Skin of body (tissue), 1 donor: ENCODE measurements at regions not wholly inside any gene's neighbourhood (a gene's known extent, or its start where the extent isn't known, plus 50 kb on each side); places are given as distances from the start of the nearest gene placed in this dataset.
"Not testable (repeated sequence)": the region's sequence is repeated elsewhere in the genome, so short reads cannot be mapped to it uniquely, and the experiment has no call there.

ENCODE experiments used
- DNase-seq: peaks from one replicate; lab custom pipeline; 2025; lab: John Stamatoyannopoulos, UW

DNA sequence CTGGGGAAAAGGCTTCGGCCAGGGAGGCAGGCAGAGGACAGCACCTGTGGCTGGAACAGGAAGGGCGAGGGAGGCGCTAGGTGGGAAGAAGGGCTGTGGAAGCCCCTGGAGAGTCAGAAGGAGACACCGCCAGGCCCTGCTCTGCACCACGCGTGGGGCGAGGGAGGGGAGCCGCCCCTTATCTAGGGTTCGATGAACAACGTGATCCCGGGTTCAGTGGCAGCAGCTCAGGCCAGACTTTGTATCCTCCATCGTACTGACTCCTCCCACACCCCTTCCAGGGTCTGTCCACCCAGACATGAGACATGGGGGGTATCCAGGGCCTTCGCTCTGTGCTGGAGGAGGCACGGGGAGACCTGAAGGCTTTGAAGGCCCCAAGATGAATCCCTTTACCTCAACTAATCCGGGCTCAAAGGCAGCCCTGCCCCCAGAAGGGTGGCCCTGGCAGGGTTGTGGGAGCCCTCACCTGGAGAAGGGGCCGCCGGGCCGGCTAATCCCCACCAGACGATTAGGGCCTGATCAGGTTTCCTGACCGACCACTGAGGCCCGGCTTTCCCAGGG is 110.8 kb downstream of the PDGFA start:
- DNase-seq, result no peak

GRCh38 chr7:409339-410281 is 110.0 kb downstream of the PDGFA start:
- DNase-seq, result no peak

GRCh38 chr7:410395-410910 is 109.2 kb downstream of the PDGFA start:
- no peak for DNase-seq

DNA sequence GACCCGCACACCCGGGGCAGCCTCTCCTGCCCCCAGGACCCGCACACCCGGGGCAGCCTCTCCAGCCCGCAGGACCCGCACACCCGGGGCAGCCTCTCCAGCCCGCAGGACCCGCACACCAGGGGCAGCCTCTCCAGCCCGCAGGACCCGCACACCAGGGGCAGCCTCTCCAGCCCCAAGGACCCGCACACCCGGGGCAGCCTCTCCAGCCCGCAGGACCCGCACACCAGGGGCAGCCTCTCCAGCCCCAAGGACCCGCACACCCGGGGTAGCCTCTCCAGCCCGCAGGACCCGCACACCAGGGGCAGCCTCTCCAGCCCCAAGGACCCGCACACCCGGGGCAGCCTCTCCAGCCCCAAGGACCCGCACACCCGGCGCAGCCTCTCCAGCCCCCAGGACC is 108.5 kb downstream of the PDGFA start:
- not testable (repeated sequence) for DNase-seq

DNA sequence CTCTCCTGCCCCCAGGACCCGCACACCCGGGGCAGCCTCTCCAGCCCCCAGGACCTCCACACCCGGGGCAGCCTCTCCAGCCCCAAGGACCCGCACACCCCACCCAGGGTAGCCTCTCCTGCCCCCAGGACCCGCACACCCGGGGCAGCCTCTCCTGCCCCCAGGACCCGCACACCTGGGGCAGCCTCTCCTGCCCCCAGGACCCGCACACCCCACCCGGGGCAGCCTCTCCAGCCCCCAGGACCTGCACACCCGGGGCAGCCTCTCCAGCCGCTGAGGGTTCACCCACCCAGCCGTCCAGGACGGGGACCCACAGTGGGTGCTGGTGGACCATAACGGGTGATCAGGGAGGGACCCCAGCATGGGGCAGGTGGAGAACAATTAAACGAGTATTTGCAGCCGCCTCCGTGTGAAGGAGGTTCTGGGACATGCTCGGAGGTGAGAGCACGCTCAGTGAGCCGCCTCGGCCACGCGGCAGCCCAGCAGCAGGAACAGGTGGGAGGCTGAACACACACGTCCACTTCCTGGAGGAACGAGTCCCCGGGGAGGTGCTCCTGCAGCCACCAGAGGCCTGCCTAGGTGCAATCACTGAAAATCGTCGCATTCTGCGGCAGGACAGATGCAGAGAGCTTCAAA is 107.9 kb downstream of the PDGFA start:
- DNase-seq, result no peak

DNA sequence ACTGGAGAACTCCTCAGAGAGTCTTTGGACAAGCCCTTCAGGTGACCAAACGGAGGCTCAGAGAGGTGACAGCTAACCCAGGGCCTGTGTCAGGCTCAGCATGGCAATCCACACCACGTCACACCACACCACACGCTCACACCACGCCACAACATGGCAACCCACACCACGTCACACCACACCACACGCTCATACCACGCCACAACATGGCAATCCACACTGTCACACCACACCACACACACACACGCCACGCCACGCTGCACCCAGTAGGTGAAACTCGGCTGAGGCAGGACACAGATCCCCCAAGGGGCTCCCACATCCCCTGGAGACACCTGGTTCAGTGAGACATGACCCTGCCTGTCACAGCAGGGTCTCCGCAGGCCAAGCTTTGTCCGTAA is 107.3 kb downstream of the PDGFA start:
- no peak for DNase-seq

- no peak for DNase-seq
Measured at GRCh38 chr7:414681-415560, 104.7 kb downstream of the PDGFA start.

DNA sequence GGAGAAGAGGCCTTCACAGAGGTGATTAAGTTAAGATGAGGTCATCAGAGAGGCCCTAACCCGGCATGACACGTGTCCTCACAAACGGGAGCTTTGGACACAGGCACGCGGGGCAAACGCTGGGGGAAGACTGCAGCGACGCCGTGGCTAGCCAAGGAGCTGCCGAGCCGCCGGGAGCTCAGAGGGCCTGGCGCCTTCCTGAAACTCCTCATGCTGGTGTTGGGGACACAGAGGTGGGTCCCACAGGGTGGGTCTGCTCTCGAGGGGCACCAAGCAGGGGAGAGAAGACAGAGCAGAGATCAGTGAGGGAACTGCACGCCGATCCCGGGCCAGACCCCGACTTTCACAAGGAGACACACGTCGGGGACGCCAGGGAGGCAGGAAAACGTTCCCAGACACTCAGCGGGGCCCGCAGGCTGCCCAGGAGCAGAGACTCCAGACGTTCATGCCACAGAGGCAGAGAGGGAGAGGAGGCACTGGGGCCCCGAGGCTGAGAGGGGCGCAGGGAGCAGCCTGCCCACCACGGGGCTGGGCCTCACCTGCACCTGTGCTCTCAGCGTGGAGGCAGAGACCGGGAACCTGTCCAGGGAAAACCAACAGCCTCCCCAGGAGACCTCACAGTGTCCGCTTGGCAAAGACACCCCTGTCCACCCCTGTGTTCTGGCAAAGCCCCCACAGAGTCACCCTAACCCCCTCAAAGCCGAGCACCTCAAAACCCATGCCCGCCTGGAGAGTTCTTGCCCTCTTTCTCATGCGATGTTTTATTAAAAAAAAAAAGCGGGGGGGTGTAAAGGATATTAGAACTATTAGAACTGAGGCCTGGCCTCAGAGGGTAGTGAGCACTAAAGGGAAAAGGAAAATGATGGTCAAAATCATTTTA is 103.8 kb downstream of the PDGFA start:
- no peak for DNase-seq

DNA sequence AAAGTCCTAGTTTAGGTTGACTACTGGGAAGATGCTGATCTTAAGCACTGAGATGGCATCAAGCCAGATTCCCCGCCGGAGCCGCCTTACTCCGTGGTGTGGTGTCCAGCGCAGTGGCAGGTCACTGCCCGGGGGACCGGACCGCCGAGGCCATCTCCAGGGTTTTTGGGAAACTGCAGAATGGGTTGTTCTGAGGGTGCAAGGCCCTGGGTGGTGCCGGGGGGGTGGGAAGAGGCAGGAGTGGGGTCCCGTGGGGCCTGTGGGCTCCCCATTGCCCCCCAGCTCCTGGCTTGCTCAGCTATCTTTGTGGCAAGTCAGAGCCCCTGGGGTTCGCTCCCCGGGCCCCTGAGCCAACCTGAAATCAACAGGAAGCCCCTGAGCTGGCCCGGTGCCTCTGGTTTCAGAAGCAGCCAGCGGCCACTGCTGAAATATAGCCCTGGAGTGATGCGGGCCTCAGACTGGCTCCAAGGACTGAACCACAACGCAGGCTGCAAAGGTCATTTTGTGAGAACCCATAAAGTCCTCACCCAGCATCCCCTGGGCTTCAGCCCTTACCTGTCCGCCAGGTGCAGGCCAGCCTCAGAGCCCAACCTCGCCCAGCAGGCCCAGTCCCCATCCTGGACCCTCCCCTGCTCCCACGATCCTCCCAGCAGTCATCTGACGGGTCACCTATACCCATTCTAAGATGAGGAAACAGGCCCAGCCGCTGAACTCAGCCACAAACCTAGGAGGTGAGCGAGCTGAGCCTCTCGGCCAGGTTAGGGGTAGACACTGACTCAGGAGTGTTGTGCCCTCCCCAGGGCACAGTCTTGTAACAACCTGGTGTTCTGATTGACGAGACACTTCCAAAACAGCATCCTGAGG is 102.7 kb downstream of the PDGFA start:
- no peak for DNase-seq

DNA sequence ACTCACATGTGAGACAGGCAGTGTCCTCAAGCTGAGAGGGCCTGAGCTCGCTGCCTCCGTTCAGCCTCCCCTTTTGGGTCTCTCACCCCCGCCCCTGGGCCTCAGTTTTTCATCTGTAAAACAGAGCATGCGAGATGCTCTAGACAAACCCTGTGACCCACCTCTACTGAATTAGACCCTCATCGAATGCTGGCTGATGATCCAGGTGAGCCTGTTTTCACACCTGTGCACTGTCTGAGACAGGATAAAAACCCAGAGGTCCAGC is 102.1 kb downstream of the PDGFA start:
- DNase-seq, result no peak

DNA sequence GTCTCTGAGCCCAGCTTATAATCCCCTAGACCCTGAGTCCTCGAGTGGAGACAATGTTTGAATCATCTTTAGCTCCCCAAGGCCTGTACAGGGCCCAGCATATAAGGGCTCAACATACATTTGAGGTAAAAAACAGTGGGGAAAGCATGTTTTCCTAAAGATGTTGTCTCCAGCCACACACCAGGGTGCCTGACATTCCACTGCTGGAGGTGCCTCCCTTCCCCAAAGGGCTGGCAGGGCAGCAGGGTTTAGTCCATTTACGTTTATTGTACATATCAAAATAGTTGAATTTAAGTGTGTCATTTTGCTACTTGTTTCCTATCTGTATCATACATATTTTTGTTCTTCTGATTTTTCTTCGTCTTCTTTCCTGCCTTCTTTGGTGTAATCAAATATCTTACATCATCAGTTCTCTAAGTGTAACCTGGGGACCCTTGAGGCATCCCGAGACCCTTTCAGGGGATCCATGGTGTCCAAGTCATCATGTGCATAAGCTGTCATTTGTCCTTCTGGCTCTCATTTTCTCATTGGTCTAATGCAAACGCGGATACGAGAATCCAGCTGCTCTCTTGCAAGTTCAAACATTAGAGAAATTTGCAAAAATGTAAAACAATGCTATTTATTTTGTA is 101.6 kb downstream of the PDGFA start:
- DNase-seq, result no peak

DNA sequence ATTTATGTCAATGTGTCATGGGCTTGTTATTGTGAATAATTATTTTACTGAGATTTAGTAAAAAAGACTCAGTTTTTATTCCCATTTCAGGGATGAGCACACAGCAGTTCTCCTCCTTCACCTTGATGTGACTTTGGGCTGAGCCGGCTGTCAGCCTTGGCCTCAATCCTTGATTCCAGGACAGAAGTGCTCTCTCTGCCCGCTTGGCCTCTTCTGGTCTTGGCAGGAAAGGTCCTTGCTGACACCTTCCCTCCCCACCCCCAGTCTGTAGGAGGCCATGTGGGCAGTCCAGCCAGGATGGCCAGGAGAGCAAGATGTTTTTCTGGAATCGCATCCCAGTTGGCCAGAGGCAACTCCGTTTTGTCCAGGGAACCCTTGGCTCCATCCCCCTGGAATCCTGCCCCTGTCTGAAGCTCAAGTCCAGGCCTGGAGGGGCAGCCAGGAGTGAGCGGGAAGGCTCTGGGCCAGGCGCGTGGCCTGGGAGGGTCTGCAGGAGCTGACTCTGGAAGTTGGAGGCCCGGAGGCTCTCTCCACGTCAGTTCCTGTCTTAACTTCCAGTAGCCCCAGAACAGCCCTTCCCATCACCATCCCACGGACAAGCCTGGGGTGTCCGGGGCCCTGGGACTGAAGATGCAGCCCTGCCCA is 100.9 kb downstream of the PDGFA start:
- DNase-seq, result no peak

DNA sequence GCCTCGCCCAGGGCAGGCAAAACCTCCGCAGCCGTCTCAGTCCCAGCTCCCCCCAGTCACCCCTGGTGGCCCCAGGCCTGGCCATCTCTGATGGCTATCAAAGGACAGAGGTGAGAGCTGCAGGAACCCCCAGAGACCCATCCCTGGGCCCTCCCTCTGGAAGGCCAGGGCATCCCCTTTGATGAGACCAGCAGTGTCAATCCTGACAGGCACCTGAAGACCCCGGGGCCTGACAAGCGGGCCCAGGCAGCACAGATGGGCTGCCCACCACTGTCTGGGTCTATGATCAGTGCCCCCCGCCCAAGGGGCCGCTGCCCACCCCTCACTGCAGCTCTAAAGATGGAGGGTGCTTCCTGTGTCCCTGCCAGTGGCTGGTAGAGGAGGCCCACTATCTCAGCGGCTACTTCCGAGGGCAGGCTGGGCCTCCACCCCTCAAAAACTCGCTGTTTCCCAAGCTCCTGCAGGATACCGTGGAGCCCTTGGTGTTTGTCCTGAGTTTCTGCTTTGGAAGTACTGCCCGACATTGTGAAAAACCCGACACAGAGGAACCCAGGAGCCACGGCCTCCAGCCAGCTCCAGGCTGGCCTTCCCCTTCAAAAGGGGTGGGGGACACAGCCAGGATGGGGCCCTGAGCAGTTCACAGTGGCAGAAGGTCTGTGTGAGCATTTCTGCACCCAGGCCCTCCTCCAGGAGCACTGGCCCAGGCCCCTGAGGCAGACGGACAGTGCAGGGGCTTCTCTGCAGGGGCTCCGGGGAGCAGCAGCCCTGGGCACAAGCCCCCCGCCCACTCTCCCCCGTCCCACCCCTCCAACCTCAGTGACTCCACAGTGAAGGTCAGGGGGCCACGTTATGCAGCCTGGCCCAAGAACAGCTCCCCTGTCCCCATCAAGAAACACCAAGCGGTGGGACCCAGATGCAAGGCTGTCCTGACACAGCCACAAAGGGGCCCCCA is 99.2 kb downstream of the PDGFA start:
- no peak for DNase-seq

DNA sequence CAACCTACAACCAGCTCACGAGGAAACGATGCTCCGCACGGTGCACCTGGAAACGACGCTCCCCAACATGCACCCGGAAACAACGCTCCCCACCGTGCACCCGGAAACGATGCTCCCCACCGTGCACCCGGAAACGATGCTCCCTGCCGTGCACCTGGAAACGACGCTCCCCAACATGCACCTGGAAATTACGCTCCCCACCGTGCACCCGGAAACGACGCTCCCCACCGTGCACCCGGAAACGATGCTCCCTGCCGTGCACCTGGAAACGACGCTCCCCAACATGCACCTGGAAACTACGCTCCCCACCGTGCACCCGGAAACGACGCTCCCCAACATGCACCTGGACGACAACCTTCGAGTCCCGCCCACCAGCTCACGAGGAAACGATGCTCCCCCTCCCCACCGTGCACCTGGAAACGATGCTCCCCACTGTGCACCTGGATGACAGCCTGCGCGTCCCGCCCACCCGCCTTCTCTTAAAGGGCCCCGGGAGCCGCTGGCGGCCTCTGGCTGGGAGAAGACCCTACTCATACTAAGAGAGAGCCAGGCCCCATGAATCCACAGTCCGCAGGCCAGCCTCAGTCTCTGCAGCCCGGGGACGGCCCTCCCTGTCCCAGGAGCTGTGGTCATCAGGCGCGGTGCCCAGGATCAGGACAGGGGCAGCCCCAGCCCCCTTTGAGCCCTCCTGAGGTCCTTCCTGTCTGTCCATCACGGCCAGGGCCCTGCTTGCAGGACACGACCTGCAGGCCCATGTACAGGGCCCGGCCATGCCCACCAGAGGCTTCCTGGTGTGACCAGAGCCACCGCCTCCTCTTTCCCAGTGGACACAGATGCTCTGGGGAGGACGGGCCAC is 98.3 kb downstream of the PDGFA start:
- DNase-seq, result no peak

DNA sequence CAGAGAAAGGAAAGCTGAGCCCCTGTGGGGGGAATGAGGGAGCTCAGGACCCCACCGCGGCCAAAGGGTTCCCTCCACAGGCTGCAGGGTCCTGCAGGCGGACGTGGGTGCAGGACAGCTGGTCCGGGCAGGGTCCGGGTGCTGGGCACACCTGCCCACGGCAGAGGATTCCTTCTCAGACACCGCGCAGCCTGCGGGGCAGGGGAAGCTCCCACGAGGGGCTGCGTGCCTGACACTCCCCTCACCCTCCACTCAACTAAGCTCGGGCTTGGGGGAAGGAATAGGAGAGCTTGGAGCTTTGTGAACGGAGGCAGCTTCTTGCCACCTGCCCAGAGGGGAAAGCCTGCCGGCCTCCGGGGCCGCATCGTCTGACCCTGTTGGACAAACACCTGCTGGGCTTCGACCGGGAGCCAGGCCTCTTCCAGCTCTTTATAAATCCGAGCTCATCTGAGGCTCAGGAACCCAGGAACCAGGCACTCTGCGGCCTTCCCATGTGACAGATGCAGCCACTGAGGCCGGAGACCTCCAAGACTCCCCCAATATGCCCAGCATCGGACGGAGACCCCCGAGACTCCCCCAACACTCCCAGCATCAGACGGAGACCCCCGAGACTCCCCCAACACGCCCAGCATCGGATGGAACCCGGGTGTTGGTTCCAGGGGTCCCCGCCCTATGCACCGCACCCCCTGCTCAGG is 97.3 kb downstream of the PDGFA start:
- no peak for DNase-seq

DNA sequence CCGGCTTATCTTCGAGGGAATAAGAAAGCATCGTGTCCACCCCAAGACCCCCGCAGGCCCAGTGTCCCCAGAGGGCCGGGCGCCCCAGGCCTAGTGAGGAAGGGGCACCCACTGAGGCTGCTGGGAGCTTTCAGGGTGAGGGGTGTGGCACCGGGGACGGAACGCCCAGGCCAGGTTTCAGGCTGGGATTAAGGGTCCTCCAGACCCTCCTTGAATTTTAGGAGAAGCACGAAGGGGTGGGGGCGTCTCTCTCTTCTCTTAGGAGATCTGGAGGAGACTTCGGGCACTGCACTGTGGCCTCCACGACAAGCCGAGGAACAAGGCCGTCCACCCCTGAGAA is 96.8 kb downstream of the PDGFA start:
- DNase-seq, result no peak
